AG04450 (cell line): ENCODE measurements at regions not wholly inside any gene's neighbourhood (a gene's known extent, or its start where the extent isn't known, plus 50 kb on each side); places are given as distances from the start of the nearest gene placed in this dataset.

Source experiments
- CTCF ChIA-PET: fragments of 300-600, 350-600 bp; formaldehyde crosslinking; extraction: SDS; loops from one replicate; lab custom pipeline; 2022; ENCODE audit warnings: antibody characterized with exemption, inconsistent platforms; lab: Charles Lee
- POLR2A ChIA-PET: fragments of 350-600 bp; formaldehyde crosslinking; extraction: SDS; loops from one replicate; lab custom pipeline; 2021; ENCODE audit warnings: antibody characterized with exemption, inconsistent platforms; lab: Yijun Ruan, JAX
- DNase-seq: peaks from one replicate; pipeline ENCODE4 v3.0.0-alpha.2; 2011; ENCODE audit warnings: low read depth, low spot score
- H3K27ac ChIP-seq: one replicate; pipeline ENCODE4 v1.5.1; 2012; ENCODE audit warnings: low read depth, low read length, control low read depth
- H3K27me3 ChIP-seq: one replicate; pipeline ENCODE4 v1.6.0; 2012; ENCODE audit warnings: low read length; ENCODE audit not compliant: control insufficient read depth, insufficient read depth
- H3K4me3 ChIP-seq: 2 replicates; pipeline ENCODE4 v1.5.1; 2011; ENCODE audit warnings: mild to moderate bottlenecking, low read depth, low read length, control low read depth
- H3K9me3 ChIP-seq: 2 replicates; pipeline ENCODE4 v1.5.1; 2012; ENCODE audit warnings: low read length; ENCODE audit not compliant: control insufficient read depth, insufficient read depth
- TF ChIP-seq, protein P1 (sequence below): IDR thresholded peaks from 2 replicates; pipeline ENCODE4 v1.5.1; 2011; ENCODE audit warnings: low read depth, low read length, control low read depth, inconsistent platforms

DNA sequence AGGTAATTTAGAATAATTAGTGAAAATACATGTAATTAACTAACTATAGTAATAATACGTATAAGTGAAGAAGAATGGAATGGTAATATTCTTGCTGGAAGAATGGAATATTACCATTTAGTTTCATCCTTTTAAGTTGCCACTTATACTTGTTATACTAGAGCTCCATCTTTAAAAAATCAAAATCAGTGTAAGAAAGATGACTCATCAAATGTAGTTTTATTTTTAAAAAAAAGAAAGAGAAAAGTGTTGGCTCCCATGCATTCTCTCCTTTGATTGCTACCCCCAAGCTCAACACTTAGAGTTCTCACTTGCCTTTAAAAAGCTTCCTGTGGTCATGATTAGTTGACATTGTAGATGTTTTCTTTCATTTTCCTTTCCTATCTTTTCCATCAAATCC lies 82.4 kb upstream of the KIF2B start:
- no peak for DNase-seq
- CTCF ChIA-PET = no interaction called here
- TF ChIP-seq, protein P1, sequence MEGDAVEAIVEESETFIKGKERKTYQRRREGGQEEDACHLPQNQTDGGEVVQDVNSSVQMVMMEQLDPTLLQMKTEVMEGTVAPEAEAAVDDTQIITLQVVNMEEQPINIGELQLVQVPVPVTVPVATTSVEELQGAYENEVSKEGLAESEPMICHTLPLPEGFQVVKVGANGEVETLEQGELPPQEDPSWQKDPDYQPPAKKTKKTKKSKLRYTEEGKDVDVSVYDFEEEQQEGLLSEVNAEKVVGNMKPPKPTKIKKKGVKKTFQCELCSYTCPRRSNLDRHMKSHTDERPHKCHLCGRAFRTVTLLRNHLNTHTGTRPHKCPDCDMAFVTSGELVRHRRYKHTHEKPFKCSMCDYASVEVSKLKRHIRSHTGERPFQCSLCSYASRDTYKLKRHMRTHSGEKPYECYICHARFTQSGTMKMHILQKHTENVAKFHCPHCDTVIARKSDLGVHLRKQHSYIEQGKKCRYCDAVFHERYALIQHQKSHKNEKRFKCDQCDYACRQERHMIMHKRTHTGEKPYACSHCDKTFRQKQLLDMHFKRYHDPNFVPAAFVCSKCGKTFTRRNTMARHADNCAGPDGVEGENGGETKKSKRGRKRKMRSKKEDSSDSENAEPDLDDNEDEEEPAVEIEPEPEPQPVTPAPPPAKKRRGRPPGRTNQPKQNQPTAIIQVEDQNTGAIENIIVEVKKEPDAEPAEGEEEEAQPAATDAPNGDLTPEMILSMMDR = no peak
- POLR2A ChIA-PET = no interaction called here
- H3K27ac ChIP-seq = no peak overlapping the region
- H3K4me3 ChIP-seq = no peak overlapping the region
- H3K9me3 ChIP-seq = peaks cover 6% of the 10 kb centered on the region; the same call in 1 of the 2 replicates
- no peaks in the 10 kb centered on the region for H3K27me3 ChIP-seq

DNA sequence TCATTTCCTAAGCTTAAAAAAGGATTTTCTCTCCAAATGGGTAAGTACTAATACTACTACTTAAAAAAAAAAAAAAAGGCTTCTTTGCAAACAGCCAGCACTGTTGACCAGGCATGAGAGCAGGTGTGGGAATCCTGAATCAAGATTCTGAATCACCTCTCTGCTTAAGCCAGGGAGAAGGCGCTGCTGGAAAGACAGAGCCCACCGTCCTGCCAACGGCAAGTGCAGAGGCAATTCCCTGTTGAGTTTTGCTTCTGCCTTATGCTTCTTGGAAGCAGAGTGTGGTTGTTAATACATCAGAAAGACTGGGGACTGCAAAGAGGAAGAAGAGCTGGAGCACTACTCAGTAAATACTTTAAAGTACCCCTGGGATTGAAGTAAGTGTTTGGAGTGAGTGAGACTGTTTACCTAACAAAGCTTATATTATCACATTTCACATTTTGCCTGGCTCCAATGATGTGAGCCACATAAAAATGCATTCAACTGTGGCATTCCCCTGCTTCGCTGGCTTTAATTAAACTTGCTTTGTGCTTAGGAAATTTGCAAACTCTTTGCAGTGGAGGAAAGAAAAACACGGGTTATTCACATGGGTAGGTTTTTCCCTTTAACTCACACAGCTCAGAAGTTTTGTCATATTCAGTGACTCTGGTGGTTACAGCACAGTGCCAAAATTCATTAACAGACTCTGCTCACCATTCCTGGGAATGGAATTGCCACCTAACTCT lies 86.0 kb upstream of the KIF2B start:
- TF ChIP-seq, protein P1 = no peak
- H3K27me3 ChIP-seq = no peaks in the 10 kb centered on the region
- no peak overlapping the region for H3K4me3 ChIP-seq
- no peak for DNase-seq
- ChIA-PET POLR2A (no interaction called here), CTCF (no interaction called here)
- no peak overlapping the region for H3K27ac ChIP-seq
- 0 out of 2 replicates have a peak, but pooled peaks cover 3% of the 10 kb centered on the region for H3K9me3 ChIP-seq

DNA sequence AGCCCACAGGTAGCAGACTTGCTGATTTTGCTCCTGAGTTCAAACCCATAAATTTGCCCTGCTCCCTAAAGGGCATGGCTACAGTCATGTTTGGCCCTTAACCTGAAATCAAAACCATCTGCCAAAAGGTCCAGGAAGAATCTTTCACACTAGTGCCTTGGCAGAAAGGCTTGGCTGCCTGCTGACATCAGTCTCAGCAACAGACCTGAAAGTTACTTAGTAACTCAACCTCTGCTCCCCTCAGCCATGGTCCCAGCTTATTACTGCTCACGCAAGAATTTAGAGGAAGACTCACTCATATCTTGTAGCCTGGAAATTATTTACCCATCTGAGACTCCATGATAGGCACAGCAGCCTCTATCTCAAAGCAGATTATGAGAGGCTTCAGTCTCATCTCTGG lies 98.0 kb upstream of the KIF2B start:
- TF ChIP-seq, protein P1 = no peak
- ChIA-PET POLR2A (no interaction called here), CTCF (no interaction called here)
- no peaks in the 10 kb centered on the region for H3K27me3 ChIP-seq
- DNase-seq = no peak
- H3K27ac ChIP-seq = no peak overlapping the region
- H3K9me3 ChIP-seq = peaks cover 18% of the 10 kb centered on the region
- no peak overlapping the region for H3K4me3 ChIP-seq

DNA sequence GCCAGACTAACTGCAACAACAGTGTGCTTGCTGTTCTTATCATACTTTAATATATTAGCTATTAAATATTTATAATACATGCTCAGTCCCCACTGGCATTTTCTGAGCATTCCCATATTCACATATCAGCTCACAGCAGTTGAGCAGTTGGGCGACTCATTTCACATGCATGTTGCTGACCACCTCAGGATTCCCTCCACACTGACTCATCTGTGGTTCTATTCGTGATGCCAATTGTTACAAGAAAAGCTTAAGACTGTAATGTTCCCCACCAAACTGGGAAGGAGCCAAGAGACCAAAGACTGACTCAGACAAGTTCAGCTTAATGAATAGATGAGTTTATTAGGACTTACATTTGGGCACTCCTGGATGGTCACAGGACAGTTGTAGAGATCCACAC lies 100.3 kb upstream of the KIF2B start:
- peak; percentile 56 for DNase-seq
- ChIA-PET POLR2A (no interaction called here), CTCF (no interaction called here)
- Histone ChIP-seq H3K27ac (no peak overlapping the region), H3K27me3 (no peaks in the 10 kb centered on the region), H3K4me3 (no peak overlapping the region), H3K9me3 (peaks cover 18% of the 10 kb centered on the region; the same call in 1 of the 2 replicates)
- TF ChIP-seq, protein P1 = no peak

DNA sequence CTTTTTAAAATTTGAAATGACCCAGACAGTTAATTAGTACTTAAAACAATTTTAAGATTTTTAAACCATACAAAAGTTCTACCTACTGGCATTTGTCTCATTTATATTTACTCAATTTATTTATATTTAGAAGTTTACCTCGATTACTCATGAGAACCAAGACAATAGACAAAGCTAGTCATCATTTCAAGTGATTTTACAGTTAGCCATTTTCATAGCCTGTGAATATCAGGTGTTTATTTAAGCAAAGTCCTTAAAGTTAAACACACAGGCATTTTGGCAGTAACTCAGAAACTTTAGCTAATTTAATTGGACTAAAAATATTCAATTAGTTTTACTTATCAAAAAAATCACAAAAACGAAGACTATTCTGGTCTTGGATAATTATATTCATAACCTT lies 101.6 kb upstream of the KIF2B start:
- POLR2A ChIA-PET = no interaction called here
- DNase-seq = no peak
- Histone ChIP-seq H3K27me3 (no peaks in the 10 kb centered on the region), H3K9me3 (peaks cover 11% of the 10 kb centered on the region; the same call in 1 of the 2 replicates), H3K27ac (no peak overlapping the region), H3K4me3 (no peak overlapping the region)
- CTCF ChIA-PET = no interaction called here
- TF ChIP-seq, protein P1 = no peak
